AG08395 (cell line): ENCODE measurements at regions not wholly inside any gene's neighbourhood (a gene's known extent, or its start where the extent isn't known, plus 50 kb on each side); places are given as distances from the start of the nearest gene placed in this dataset.
"Not testable (repeated sequence)": the region's sequence is repeated elsewhere in the genome, so short reads cannot be mapped to it uniquely, and the experiment has no call there.

Experiments used
- DNase-seq: peaks from one replicate; pipeline ENCODE4 v3.0.0; 2012; ENCODE audit warnings: mixed read lengths, low spot score

- DNase-seq: no peak
These were observed 195.6 kb upstream of the KLF3 start for GRCh38 chr4:38468339-38468866.

DNA sequence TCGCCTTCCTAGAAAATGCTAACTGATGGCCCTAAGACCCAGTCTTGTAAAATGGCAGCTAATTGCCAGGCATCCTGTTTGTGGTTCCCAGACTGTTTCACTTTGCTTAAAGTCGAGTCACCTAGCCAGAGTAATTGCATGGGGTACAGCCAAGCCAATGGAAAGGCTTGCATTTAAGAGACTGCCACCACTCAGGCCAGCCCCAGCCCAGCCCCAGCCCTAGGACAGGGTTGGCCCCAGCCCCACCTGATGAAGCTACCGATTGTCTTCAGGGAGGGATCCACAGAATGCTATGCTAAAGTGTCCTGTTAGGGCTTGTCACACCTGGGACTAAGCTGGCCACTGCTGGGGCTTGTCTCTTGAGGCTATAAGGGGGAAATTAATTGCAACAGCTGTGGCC is 194.6 kb upstream of the KLF3 start:
- DNase-seq: no peak

DNA sequence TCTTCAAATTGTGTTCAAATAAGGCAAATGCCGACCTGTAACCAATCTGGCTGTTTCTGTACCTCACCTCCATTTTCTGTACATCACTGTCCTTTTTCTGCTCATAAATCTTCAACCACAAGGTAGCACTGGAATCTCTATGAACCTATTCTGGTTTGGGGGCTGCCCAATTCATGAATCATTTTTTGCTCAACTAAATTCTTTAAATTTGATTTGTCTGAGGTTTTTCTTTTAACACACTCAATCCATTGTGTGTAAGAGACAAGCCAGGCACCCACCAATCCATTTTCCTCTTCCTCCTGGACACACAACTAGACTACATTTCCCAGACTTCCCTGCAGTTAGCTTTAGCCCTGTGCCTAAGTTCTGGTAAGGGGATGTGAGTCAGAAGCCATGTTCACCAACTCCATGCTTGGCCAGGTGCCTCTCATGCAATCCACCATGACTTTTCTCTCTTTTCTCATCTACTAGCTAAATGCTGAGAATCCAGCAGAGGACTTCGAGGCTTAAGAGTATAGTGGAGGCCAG is 193.2 kb upstream of the KLF3 start:
- DNase-seq: no peak

DNA sequence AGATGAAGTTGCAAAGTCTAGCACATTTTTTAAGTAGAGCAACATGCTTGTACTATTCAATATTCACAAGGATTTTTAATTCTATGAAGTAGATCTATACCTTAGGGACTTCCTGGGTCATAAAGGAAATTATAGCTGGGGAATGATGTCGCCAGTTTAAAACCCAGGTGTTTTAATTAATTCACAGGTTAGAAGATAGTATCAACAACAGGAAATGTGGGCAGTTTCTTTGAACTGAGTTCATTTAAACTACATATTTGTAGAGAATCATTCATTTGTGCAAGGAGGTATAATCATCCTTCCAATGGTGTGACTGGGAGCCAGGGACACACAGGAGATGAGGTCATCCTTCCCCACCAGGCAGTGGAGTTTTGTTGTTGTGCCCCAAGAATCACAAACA is 181.3 kb upstream of the KLF3 start:
- no peak for DNase-seq

DNA sequence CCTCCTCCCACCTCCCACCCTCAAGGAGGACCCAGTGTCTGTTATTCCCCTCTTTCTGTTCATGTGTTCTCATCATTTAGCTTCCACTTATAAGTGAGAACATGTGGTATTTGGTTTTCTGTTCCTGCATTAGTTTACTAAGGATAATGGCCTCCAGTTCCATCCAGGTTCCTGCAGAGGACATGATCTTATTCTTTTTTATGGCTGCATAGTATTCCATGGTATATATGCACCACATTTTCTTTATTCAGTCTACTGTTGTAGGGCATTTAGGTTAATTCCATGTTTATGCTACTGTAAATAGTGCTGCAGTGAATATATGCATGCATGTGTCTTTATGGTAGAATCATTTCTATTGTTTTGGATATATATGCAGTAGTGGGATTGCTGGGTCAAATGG is 180.4 kb upstream of the KLF3 start:
- DNase-seq: not testable (repeated sequence)

DNA sequence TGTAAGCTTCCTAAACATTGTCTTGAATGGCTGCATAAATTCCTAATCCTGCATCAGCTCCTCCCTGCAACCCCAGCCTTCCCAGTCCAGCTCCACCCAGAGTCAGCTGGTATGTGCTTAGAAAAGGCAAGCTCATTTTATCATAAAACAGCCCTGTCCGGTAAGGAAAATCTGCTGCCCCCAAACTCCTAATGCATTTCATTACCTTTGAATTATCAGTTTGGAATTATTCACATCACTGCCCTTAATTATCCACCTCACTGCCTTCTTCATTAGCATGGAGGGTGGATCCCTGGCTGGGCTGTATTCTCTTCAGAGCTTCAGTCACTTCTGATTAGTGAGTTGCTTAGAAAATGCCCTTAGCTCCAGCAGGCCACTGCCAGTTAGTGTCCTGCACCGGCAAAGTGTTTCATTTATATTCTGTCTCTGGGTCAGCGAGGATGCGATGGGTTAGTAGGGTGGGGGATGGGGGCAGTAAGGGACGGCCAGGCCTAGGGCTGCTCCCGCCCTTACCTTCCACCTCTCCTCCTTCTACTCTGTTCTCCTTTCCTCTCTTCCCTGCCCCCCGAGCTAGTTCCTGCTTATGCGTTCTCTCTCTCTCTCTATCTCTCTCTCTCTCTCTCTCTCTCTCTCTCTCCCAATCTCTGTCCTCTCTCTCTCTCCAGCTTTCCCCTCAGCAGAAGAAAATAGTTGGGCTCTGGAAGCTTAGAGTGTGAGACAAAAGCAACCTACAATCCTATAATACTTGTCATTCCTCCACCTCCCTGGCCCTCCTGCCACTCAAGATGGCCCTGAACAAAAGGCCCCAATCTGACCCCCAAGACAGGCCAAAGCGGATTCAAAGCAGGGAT is 174.8 kb upstream of the KLF3 start:
- no peak for DNase-seq

GRCh38 chr4:38489924-38490639 is 173.9 kb upstream of the KLF3 start:
- peak; percentile 16 for DNase-seq

DNA sequence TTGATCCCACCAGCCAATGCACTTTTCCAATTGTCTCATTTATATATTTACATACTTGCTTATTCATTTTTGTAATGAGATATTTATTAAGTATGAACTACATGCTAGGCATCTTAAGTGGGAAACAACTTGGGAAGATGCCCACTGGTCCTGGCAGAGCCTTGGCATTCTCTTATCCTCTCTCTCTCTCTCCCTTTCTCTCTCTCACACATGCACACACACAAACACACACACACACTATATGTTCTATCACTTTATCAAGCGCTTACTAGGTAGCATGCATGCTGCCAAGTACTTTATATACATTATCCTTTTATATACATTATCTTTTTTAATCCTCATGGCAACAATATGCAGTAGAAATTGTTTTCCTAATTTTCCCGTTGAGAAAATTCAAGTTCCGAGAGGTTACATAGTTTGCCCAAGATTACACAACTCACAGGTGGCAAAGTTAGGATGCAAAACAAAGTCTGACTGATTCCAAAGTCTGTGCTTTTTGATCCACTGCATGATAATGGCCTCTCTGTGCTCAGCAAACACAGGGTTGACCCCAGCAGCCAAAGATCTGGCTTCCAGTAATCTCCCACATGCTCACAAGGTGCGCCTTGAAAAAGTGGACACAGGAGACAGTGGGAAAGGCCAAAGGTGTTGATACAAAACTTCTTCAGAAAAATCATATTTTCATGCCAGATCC is 173.1 kb upstream of the KLF3 start:
- DNase-seq: no peak

DNA sequence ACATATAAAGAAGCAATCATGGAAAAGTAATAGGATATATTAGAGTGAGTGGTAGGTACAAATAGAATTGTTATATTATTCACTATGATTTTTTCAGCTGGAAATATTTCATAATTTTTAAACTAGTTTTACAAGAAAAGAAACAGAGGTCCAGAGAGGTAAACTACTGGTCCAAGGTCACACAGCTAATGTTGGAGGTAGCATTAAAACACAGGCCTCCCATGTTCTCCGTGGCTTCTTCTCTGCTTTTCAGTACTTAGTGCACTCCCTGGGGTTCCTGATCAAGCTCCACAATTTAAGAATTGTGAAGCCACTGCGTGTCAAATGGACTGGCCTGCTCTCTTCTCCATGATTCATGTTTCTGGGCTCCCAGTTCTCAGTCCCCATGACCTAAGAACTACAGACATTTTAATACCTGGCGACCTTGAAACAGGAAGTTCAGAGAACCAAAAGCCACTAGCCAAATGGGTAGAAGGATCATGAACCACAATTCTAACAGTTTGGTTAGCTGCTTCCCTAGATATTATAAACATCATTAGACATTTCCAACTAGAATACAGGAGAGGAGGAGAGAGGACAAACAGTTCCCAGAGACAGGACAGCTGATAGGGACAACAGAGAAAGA is 172.0 kb upstream of the KLF3 start:
- DNase-seq: no peak

DNA sequence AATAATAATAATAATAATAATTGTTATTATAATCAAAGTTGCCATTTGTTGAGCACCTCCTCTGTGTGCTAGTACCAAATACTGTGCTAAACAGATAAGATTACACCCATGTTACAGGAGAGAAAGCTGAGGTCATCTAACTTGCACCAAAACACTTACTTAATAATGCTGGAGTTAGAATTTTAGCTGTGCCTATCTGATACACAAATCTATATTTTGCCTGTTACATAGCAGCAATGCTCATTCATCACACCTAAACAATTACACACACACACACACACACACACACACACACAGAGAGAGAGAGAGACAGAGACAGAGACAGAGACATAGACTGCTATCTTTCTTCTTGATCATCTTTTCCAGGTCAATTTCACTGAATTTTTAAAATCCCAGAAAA is 170.9 kb upstream of the KLF3 start:
- DNase-seq: no peak

DNA sequence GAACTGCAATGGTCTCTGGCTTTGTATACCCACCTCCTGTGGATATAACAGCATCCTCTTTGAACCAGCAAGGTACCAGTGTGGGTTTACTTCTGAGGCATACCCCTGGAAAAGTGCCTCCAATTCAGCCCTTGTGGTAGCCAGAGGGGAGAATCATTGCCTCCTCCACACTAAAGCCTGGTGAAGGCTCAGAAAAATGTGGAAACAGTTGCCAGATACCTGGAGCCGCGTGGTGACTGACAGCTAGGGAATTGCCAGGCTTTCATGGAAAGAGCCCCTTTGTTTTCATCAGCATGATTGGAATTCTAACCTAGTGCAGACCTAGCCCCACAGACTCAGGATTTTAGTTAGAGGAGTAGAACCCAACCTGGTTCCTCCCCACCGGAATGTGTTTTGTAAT is 168.6 kb upstream of the KLF3 start:
- no peak for DNase-seq

- no peak for DNase-seq
These were observed 166.9 kb upstream of the KLF3 start for GRCh38 chr4:38497121-38497520.

GRCh38 chr4:38499101-38499500 is 164.9 kb upstream of the KLF3 start:
- DNase-seq: peak; percentile 51

- peak; percentile 45 for DNase-seq
These were observed 163.6 kb upstream of the KLF3 start for GRCh38 chr4:38500433-38500832.

GRCh38 chr4:38501698-38502097 is 162.3 kb upstream of the KLF3 start:
- no peak for DNase-seq

GRCh38 chr4:38503689-38504395 is 160.2 kb upstream of the KLF3 start:
- DNase-seq: no peak

- no peak for DNase-seq
These were observed 159.6 kb upstream of the KLF3 start for GRCh38 chr4:38504396-38504715.

- DNase-seq: no peak
These were observed 154.4 kb upstream of the KLF3 start for GRCh38 chr4:38509551-38509950.

DNA sequence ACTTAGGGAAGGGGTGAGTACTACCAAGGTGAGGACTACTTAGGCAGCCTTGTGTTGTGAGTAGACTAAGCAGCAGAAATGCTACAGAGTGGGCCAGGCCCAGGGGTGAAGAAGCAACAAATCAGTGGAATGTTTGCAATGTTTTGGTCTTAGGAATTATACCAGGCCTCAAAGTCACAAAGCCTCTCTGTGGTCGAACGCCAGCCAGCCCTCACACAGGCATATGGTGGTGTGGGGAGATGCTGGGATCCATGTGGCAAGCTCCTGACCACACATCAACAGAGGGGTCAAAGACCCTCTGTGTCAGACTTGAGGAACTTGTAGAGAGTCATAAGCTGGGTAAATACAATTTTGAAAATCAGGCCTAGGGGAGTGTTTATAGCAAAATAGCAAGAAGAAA is 153.8 kb upstream of the KLF3 start:
- no peak for DNase-seq

DNA sequence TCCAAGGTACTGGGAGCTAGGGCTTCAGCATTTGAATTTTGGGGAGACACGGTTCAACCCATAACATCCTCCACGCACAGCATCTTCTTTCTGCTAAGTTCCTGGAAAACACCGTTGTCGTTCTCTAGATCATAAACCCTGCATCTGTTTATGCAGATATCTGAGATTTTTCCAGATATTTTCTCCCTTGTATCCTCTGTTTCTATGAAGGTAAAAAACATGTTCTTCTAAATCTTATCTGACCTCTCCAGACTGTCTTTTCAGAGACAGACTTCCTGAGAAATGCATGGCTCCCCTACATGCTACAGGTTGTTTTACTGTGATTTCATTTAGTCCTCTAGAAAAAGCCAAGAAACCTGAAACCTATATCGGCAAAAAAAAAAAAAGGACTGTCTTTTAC is 152.3 kb upstream of the KLF3 start:
- no peak for DNase-seq

DNA sequence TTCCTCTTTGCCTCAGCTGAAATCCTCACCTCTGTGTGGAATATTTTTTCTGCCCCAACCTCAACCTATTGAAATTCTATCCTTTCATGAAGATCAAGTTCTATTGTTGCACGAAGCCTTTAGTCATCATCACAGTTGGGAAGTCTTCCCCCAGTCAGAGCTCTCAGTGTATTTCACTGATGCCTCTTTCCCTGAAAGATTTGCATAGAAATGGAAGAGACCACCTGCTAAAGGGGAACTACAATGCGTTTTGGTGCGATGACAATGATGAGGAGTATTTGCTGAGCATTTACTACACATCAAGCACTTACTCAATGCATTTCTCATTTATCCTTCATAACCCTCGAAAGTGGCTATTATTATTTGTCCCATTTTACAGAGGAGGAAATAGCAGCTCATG is 151.2 kb upstream of the KLF3 start:
- no peak for DNase-seq
